B cell (primary cell): ENCODE measurements at regions not wholly inside any gene's neighbourhood (a gene's known extent, or its start where the extent isn't known, plus 50 kb on each side); places are given as distances from the start of the nearest gene placed in this dataset.

ENCODE experiments used
- ATAC-seq: fragments of 200-7000 bp; cut with Tn5 transposase; one replicate; pipeline ENCODE4 v1.10.0; 2021; ENCODE audit warnings: low read depth, mild to moderate bottlenecking, moderate number of reproducible peaks, moderate library complexity
- CTCF ChIA-PET: fragments of 350-600 bp; sonication (Branson Sonifier 250); formaldehyde crosslinking; loops from one replicate; lab custom pipeline; 2021; ENCODE audit warnings: antibody characterized with exemption, inconsistent platforms; lab: Charles Lee
- POLR2A ChIA-PET: fragments of 350-600 bp; sonication (Branson Sonifier 250); formaldehyde crosslinking; loops from one replicate; lab custom pipeline; 2021; ENCODE audit warnings: antibody characterized with exemption; lab: Charles Lee
- DNase-seq: peaks from one replicate; pipeline ENCODE4 v3.0.0; 2013
- H2AFZ ChIP-seq: 2 replicates; pipeline ENCODE4 v1.6.1; 2012; ENCODE audit warnings: mild to moderate bottlenecking, low read depth, low read length; ENCODE audit not compliant: insufficient read depth, poor library complexity, severe bottlenecking
- H3K27ac ChIP-seq, 2 donors: 1 replicate in 1 of 2; 2 replicates in 1 of 2; pipeline ENCODE4 v1.5.1; 2012 to 2013; ENCODE audit warnings: low read length in 2 of 2, mild to moderate bottlenecking in 2 of 2, moderate library complexity in 1 of 2
- H3K27me3 ChIP-seq, 4 experiments: fragments of 200-600 bp in 1 of 4; sonication (generic) in 1 of 4; replicated peaks in 1 of 4; 1 replicate in 2 of 4; 2 replicates in 2 of 4; pipeline versions ENCODE4 v1.6.1 to v1.7.0; 2013 to 2016; ENCODE audit warnings: low read length in 3 of 4, mild to moderate bottlenecking in 2 of 4, mixed read lengths in 1 of 4, moderate library complexity in 1 of 4; ENCODE audit not compliant: insufficient read depth in 4 of 4, control insufficient read depth in 3 of 4; ENCODE audit errors: control extremely low read depth in 1 of 4
- H3K36me3 ChIP-seq, 2 experiments: replicated peaks in 1 of 2; 1 replicate in 1 of 2; 2 replicates in 1 of 2; pipeline versions ENCODE4 v1.6.1 to v1.7.1; 2013; ENCODE audit warnings: low read length in 1 of 2; ENCODE audit not compliant: insufficient read depth in 2 of 2, control insufficient read depth in 1 of 2; ENCODE audit errors: control extremely low read depth in 1 of 2, extremely low read depth in 1 of 2
- H3K4me1 ChIP-seq, 2 donors: fragments of 200-600 bp in 1 of 2; sonication (generic) in 1 of 2; 1 replicate in 1 of 2; 2 replicates in 1 of 2; pipeline versions ENCODE4 v1.5.1 to v1.6.1; 2013 to 2017; ENCODE audit warnings: low read length in 2 of 2; ENCODE audit not compliant: control insufficient read depth in 2 of 2, insufficient read depth in 2 of 2
- H3K4me2 ChIP-seq: replicated peaks from 2 replicates; pipeline ENCODE3; 2012; ENCODE audit warnings: mild to moderate bottlenecking, low read depth, low read length; ENCODE audit not compliant: poor library complexity, severe bottlenecking
- H3K4me3 ChIP-seq, 5 experiments: fragments of 200-600 bp in 1 of 5; sonication (generic) in 1 of 5; 1 replicate in 3 of 5; 2 replicates in 2 of 5; pipeline versions ENCODE4 v1.5.1 to v1.7.0; 2011 to 2016; ENCODE audit warnings: low read length in 4 of 5, mild to moderate bottlenecking in 4 of 5, low read depth in 2 of 5, control low read depth in 1 of 5, moderate library complexity in 1 of 5; ENCODE audit not compliant: insufficient read depth in 1 of 5; ENCODE audit errors: control extremely low read depth in 1 of 5, extremely low read depth in 1 of 5
- H3K79me2 ChIP-seq: fragments of 200-600 bp; sonication (generic); one replicate; pipeline ENCODE4 v1.6.0; 2016; ENCODE audit warnings: low read length; ENCODE audit not compliant: control insufficient read depth, insufficient read depth
- H3K9ac ChIP-seq: fragments of 200-600 bp; sonication (generic); 2 replicates; pipeline ENCODE4 v1.6.1; 2017; ENCODE audit warnings: mild to moderate bottlenecking, low read length, moderate library complexity
- H3K9me3 ChIP-seq, 3 donors: one replicate each; pipeline versions ENCODE4 v1.6.1 to v1.7.1; 2013; ENCODE audit warnings: low read length in 2 of 3; ENCODE audit not compliant: control insufficient read depth in 2 of 3, insufficient read depth in 1 of 3; ENCODE audit errors: control extremely low read depth in 1 of 3
- H4K20me1 ChIP-seq: 2 replicates; pipeline ENCODE4 v1.6.0; 2012; ENCODE audit warnings: mild to moderate bottlenecking, low read length; ENCODE audit not compliant: insufficient read depth, control insufficient read depth, poor library complexity, severe bottlenecking
- H3K27ac Mint-ChIP-seq: one replicate; pipeline ENCODE4 v1.8.0; 2021; ENCODE audit warnings: mixed read lengths
- H3K27me3 Mint-ChIP-seq: one replicate; pipeline ENCODE4 v1.8.0; 2021; ENCODE audit warnings: mixed read lengths
- H3K4me1 Mint-ChIP-seq: one replicate; pipeline ENCODE4 v1.8.0; 2021; ENCODE audit warnings: mixed read lengths
- H3K4me3 Mint-ChIP-seq: one replicate; pipeline ENCODE4 v1.8.0; 2021; ENCODE audit warnings: mixed read lengths
- H3K9me3 Mint-ChIP-seq: one replicate; pipeline ENCODE4 v1.8.0; 2022; ENCODE audit warnings: mixed read lengths; ENCODE audit not compliant: insufficient read depth
- CTCF ChIP-seq: fragments of 200-600 bp; IDR thresholded peaks from one replicate; pipeline ENCODE4 v1.8.0; 2022; ENCODE audit warnings: antibody characterized with exemption, mild to moderate bottlenecking
- EZH2 ChIP-seq: IDR thresholded peaks from 2 replicates; pipeline ENCODE4 v1.6.1; 2012; ENCODE audit warnings: borderline replicate concordance, low read depth, mild to moderate bottlenecking, moderate library complexity, low read length; ENCODE audit not compliant: insufficient read depth, poor library complexity, severe bottlenecking
- WGBS: methylation state at CpG from one replicate; pipeline ENCODE4 v1.1.5; 2013; ENCODE audit warnings: missing lambda C conversion rate; ENCODE audit not compliant: insufficient coverage; 5-methylcytosine and 5-hydroxymethylcytosine counted together
- intact Hi-C: fragments of 100-400 bp; cut with micrococcal nuclease; formaldehyde crosslinking; loops from one replicate; pipeline ENCODE4 v1.10.0; 2022

GRCh38 chr5:85170183-85170582 lies 785.5 kb upstream of the EDIL3 start:
- H3K9me3 ChIP-seq = peaks cover 0 to 20% (median 0%) of the 10 kb centered on the region in 3 donors
- Mint-ChIP-seq H3K4me3 (no peak overlapping the region), H3K27me3 (no peaks in the 10 kb centered on the region), H3K9me3 (peaks cover 3% of the 10 kb centered on the region), H3K27ac (no peak overlapping the region), H3K4me1 (no peaks in the 10 kb centered on the region)
- ATAC-seq = no peak
- H3K4me1 ChIP-seq = no peaks in the 10 kb centered on the region
- no peak for DNase-seq
- no peaks in the 10 kb centered on the region for H3K27me3 ChIP-seq
- H3K36me3 ChIP-seq = no peaks in the 10 kb centered on the region
- TF ChIP-seq EZH2 = no peak
- TF ChIP-seq CTCF = no peak
- ChIA-PET CTCF (no interaction called here), POLR2A (no interaction called here)
- no peak overlapping the region for H3K9ac ChIP-seq
- WGBS = 44% methylated on average over 1 of the region's 4 CpGs
- intact Hi-C loops = no loop called here
- H3K4me2 ChIP-seq = no peak overlapping the region
- H3K79me2 ChIP-seq = no peaks in the 10 kb centered on the region
- no peak overlapping the region for H2AFZ ChIP-seq
- no peak overlapping the region for H3K27ac ChIP-seq
- H4K20me1 ChIP-seq = no peaks in the 10 kb centered on the region
- no peak overlapping the region for H3K4me3 ChIP-seq

GRCh38 chr5:85173469-85173868 lies 788.8 kb upstream of the EDIL3 start:
- no peak overlapping the region for H2AFZ ChIP-seq
- no peaks in the 10 kb centered on the region for H3K79me2 ChIP-seq
- intact Hi-C loops = no loop called here
- Mint-ChIP-seq H3K27me3 (no peaks in the 10 kb centered on the region), H3K4me3 (no peak overlapping the region), H3K27ac (no peak overlapping the region), H3K9me3 (peaks cover 3% of the 10 kb centered on the region), H3K4me1 (no peaks in the 10 kb centered on the region)
- no peak overlapping the region for H3K4me2 ChIP-seq
- no peak overlapping the region for H3K9ac ChIP-seq
- H3K4me3 ChIP-seq = no peak overlapping the region
- no peaks in the 10 kb centered on the region for H3K27me3 ChIP-seq
- no peak for DNase-seq
- CTCF ChIA-PET = no interaction called here
- no peaks in the 10 kb centered on the region for H3K36me3 ChIP-seq
- peaks cover 0 to 7% (median 0%) of the 10 kb centered on the region in 3 donors for H3K9me3 ChIP-seq
- POLR2A ChIA-PET = no interaction called here
- TF ChIP-seq CTCF (no peak), EZH2 (no peak)
- no peaks in the 10 kb centered on the region for H3K4me1 ChIP-seq
- H4K20me1 ChIP-seq = no peaks in the 10 kb centered on the region
- no peak overlapping the region for H3K27ac ChIP-seq
- ATAC-seq = no peak
